ENCODE measurements at regions not wholly inside any gene's neighbourhood (a gene's known extent, or its start where the extent isn't known, plus 50 kb on each side); places are given as distances from the start of the nearest gene placed in this dataset.

DNA sequence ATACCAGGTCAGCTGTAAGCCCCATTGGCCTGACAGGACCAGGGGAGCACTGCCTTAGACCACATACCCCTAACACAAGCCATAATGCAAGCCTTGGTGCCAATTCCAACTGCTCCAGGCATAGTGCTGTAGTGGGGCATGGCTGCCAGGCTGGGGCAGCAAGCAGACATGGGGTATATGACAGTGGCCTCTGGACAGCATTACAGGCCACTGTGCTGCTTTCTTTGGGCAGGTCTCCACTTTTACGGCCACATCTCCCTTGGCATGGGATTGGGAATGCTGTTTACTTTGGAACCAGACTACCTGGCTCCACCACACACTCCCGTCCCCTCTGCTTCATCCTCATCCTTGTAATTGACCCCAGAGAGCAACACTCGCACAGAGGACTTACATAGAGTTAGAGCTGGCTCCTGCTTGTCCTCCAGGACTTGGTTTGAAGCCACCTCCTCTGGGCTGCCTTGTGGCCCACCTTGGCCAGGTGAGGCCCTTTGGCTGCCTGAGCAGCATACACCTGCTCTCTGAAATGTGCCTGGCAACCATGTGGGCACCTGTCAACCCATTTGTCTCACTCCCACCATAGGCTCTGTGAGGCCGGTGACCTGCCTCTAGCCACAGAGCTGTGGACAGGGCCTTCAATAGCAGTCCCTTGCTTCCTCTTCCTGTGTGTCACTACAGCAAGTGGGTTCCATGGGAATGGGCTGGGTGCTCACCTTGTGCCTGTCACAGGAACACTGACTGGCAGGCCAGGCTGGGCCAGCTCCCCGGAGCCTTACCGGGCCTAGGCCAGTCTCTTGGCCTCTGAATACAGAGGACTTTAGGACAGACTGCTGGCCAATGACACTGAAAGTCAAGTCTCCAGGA, 262.6 kb upstream of the HS6ST1 start:
- H3K9me3 ChIP-seq (ENCODE audit: control insufficient read depth, insufficient read depth, low read depth, low read length): peaks cover 3% of the 10 kb centered on the region; the same call in 1 of the 2 replicates
- no peak overlapping the region for H3K4me3 ChIP-seq (ENCODE audit: low read depth, low read length)
- H3K27ac ChIP-seq (ENCODE audit: low read depth, low read length): no peak overlapping the region
- no peaks in the 10 kb centered on the region for H3K4me1 ChIP-seq (ENCODE audit: control insufficient read depth, insufficient read depth, low read length)
- no peaks in the 10 kb centered on the region for H3K27me3 ChIP-seq (ENCODE audit: control insufficient read depth, insufficient read depth, low read length)
- no peak overlapping the region for H3K9ac ChIP-seq (ENCODE audit: low read length)
- no peaks in the 10 kb centered on the region for H3K36me3 ChIP-seq (ENCODE audit: control insufficient read depth, insufficient read depth, low read length)

DNA sequence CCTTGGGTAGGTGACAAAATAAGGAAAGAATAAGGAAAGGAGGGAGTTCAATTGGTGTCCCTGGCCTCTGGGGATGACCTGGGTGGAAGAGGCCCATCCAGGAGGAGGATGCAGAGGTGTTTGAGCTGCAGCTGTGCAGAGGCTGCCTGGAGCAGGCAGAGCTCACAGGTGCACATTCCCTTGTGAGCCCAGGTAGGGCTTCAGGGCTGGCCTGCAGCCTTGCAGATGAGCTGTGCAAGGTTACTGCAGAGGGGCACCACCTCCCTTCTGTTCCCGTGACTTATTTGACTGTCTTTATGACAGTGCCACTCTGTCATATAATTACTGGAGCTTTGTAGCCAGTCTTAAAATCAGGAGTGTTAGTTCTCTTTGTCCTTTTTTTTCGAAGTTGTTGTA, 263.2 kb upstream of the HS6ST1 start:
- Histone ChIP-seq H3K9ac (ENCODE audit: low read length) (no peak overlapping the region), H3K27ac (ENCODE audit: low read depth, low read length) (no peak overlapping the region), H3K36me3 (ENCODE audit: control insufficient read depth, insufficient read depth, low read length) (no peaks in the 10 kb centered on the region), H3K4me3 (ENCODE audit: low read depth, low read length) (no peak overlapping the region), H3K4me1 (ENCODE audit: control insufficient read depth, insufficient read depth, low read length) (no peaks in the 10 kb centered on the region), H3K27me3 (ENCODE audit: control insufficient read depth, insufficient read depth, low read length) (no peaks in the 10 kb centered on the region), H3K9me3 (ENCODE audit: control insufficient read depth, insufficient read depth, low read depth, low read length) (peaks cover 3% of the 10 kb centered on the region; the same call in 1 of the 2 replicates)

DNA sequence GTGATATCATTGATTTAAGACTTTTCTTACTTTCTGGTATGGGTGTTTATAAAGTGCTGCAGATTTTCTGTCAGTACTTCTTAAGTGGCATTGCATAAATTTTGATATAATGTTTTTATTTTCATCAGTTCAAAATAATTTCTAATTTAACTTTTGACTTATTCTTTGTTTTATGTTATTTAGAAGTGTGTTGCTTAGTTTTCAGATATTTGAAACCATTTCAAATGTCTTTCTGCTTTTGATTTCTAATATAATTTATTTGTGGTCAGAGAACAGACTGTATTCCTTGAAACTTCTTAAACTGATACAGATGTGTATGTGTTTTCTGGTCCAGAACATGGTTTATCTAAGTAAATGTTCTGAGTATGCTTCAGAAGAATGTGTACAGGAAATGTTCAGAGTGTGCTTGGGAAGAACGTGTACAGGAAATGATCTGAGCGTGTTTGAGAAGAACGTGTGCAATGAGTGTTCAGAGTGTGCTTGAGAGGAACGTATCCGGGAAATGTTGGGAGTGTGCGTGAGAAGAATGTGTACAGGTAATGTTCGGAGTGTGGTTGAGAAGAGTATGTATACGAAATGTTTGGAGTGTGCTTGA, 265.7 kb upstream of the HS6ST1 start:
- H3K36me3 ChIP-seq (ENCODE audit: control insufficient read depth, insufficient read depth, low read length): no peaks in the 10 kb centered on the region
- no peaks in the 10 kb centered on the region for H3K4me1 ChIP-seq (ENCODE audit: control insufficient read depth, insufficient read depth, low read length)
- H3K27ac ChIP-seq (ENCODE audit: low read depth, low read length): no peak overlapping the region
- H3K9ac ChIP-seq (ENCODE audit: low read length): no peak overlapping the region
- peaks cover 3% of the 10 kb centered on the region; the same call in 1 of the 2 replicates for H3K9me3 ChIP-seq (ENCODE audit: control insufficient read depth, insufficient read depth, low read depth, low read length)
- H3K27me3 ChIP-seq (ENCODE audit: control insufficient read depth, insufficient read depth, low read length): no peaks in the 10 kb centered on the region
- no peak overlapping the region for H3K4me3 ChIP-seq (ENCODE audit: low read depth, low read length)

DNA sequence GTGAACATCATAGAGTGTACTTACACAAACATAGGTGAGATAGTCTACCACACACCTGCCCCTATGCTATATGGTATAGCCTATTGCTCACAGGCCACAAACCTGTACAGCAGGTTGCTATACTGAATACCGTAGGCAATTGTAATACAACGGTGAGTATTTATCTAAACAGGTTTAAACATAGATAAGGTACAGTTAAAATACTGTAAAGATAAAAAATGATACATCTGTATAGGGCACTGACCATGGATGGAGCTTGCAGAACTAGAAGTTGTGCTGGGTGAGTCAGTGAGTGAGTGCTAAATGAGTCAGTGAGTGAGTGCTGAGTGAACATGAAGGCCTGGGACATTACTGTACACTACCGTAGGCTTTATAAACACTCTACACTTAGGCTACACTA, 267.0 kb upstream of the HS6ST1 start:
- Histone ChIP-seq H3K9me3 (ENCODE audit: control insufficient read depth, insufficient read depth, low read depth, low read length) (peaks cover 3% of the 10 kb centered on the region; the same call in 1 of the 2 replicates), H3K4me1 (ENCODE audit: control insufficient read depth, insufficient read depth, low read length) (no peaks in the 10 kb centered on the region), H3K27me3 (ENCODE audit: control insufficient read depth, insufficient read depth, low read length) (no peaks in the 10 kb centered on the region), H3K36me3 (ENCODE audit: control insufficient read depth, insufficient read depth, low read length) (no peaks in the 10 kb centered on the region), H3K9ac (ENCODE audit: low read length) (no peak overlapping the region), H3K4me3 (ENCODE audit: low read depth, low read length) (no peak overlapping the region), H3K27ac (ENCODE audit: low read depth, low read length) (no peak overlapping the region)

DNA sequence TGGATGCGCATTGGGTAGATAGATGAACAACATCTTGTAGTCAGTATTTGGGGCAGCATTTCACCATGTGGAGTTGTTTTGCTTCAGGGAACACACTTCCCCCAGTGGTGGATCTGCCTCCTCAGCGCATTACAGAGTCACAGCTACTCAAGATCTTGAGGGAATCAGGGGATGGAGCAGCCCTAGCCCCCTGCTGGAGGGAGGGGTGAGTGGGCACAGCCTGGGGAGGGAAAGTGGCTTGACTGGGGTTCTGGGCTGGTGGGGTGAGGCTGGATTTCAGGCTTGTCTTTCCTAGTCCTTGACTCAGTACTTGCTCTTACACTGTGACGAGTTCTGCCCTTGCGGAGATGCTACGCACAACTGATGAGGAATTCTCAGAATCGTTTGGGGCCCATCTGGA, 271.0 kb upstream of the HS6ST1 start:
- no peak overlapping the region for H3K27ac ChIP-seq (ENCODE audit: low read depth, low read length)
- H3K36me3 ChIP-seq (ENCODE audit: control insufficient read depth, insufficient read depth, low read length): no peaks in the 10 kb centered on the region
- no peak overlapping the region for H3K9ac ChIP-seq (ENCODE audit: low read length)
- no peaks in the 10 kb centered on the region for H3K27me3 ChIP-seq (ENCODE audit: control insufficient read depth, insufficient read depth, low read length)
- H3K9me3 ChIP-seq (ENCODE audit: control insufficient read depth, insufficient read depth, low read depth, low read length): no peaks in the 10 kb centered on the region
- no peak overlapping the region for H3K4me3 ChIP-seq (ENCODE audit: low read depth, low read length)
- no peaks in the 10 kb centered on the region for H3K4me1 ChIP-seq (ENCODE audit: control insufficient read depth, insufficient read depth, low read length)

DNA sequence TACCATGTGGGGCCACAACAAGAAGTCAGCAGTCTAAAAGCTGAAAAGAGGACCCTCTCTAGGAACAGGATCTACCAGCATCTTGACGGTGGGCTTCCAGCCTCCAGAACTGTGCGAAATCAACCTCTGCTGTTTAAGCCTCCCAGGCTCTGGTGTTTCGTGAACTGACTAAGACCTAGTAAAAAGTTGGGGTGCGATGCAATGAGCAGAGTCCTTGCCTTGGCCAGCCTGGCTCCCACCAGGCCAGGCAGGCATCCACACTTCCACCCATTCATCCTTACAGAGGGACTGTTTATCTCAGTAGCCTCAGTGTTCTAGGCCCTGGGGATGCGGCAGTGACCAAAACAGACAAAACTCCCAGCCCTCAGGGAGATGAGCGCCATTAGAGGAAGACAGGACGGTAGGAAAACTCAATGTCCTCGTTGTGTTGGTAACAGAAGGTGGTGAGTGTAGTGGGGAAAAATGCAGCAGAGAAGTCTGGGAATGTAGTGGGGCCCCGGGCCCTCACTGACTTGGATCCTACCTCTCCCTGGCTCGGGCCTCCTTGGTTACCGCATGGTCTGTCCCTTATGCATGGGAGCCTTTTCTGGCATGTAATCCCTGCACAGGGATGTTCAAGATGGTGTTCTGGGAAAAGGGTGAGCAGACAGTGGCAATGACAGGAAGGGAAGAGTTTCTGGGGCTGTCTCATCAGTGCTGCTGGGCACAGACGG, 271.8 kb upstream of the HS6ST1 start:
- H3K36me3 ChIP-seq (ENCODE audit: control insufficient read depth, insufficient read depth, low read length): no peaks in the 10 kb centered on the region
- H3K9ac ChIP-seq (ENCODE audit: low read length): no peak overlapping the region
- H3K9me3 ChIP-seq (ENCODE audit: control insufficient read depth, insufficient read depth, low read depth, low read length): no peaks in the 10 kb centered on the region
- H3K4me3 ChIP-seq (ENCODE audit: low read depth, low read length): no peak overlapping the region
- H3K4me1 ChIP-seq (ENCODE audit: control insufficient read depth, insufficient read depth, low read length): no peaks in the 10 kb centered on the region
- H3K27me3 ChIP-seq (ENCODE audit: control insufficient read depth, insufficient read depth, low read length): no peaks in the 10 kb centered on the region
- no peak overlapping the region for H3K27ac ChIP-seq (ENCODE audit: low read depth, low read length)

DNA sequence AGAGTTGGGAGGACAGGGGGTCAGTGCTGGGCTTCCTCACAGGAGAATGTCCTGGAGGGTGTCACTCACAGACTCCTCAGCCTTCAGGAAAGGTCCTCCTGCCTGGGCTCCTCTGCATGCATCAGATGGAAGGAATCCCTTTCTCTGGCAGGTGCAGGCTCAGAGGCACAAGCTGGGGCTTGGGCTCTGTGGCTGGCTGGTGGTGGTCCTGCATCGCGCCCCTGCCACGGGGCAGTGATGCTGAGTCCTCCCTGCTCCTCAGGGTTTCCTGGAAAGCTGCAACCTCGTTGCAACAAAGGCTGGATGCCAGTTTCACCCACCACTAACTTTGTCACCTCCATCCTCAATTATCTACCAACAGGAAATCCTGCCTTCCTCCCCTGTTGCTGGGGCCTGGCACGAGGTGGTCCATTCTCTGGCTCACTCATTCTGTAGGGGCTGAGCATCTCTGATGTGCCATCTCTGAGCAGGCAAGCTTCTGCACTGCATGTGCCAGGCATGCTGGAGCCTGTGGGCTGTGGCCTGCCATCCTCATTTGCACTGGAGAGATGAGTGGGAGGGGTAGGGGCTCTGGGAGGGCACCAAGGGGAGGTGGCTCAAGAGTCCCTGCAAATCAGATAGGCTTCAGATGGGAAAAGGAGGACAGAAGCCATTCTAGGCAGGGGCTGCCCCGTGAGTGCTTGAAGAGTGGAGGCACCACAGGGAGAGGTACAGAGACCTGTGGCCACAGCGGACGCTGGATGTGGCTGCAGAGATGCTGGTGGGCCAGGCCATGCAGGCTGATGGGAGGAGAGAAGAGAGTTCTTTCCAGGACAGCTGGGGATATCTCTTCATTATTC, 272.6 kb upstream of the HS6ST1 start:
- H3K4me1 ChIP-seq (ENCODE audit: control insufficient read depth, insufficient read depth, low read length): no peaks in the 10 kb centered on the region
- no peaks in the 10 kb centered on the region for H3K36me3 ChIP-seq (ENCODE audit: control insufficient read depth, insufficient read depth, low read length)
- no peak overlapping the region for H3K27ac ChIP-seq (ENCODE audit: low read depth, low read length)
- H3K27me3 ChIP-seq (ENCODE audit: control insufficient read depth, insufficient read depth, low read length): no peaks in the 10 kb centered on the region
- H3K9me3 ChIP-seq (ENCODE audit: control insufficient read depth, insufficient read depth, low read depth, low read length): no peaks in the 10 kb centered on the region
- no peak overlapping the region for H3K4me3 ChIP-seq (ENCODE audit: low read depth, low read length)
- H3K9ac ChIP-seq (ENCODE audit: low read length): no peak overlapping the region

DNA sequence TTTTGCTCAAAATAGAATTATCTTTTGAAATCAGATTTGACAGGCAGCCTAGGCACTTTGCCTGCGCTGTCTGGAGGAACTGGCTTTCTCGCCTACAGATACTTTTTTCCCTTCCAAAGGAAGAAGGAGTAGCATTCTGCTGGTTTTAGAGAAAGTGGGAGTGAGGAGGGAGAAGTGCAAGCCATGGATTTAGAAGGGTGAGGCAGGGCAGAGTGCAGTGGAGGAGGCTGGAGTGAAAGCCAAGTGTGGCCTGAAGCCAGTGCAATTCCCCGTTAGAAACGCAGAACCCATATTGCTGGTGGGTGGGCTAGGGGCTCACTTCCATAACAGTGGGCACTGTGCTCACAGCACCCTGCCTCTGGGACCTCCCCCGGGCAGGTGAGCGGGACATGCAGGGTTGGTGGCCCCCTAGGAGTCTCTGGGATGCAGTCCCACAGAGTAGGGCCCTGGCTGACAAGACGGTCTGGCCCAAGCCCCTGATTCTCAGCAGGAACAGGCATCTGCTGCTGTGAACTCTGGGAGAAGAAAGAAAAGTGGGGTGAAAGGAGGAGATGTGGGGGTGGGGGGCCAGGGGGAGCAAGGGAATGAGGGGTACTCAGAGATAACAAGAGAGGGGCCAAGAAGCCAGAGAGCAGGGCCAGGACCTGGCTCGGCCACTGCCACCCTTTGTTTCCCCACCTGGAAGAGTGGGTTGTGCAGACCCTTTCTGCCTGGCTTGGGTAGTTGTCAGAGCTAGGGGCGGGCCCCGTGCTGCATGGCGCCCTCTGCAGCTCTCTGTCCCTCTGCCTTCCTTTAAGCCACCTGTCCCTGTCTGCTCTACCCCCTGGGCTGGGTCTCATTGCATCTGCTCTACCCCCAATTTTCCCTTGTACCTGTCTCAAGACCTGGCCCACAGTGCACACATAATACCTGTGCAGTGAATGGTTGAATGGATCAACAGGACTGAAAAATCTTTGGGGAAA, 273.5 kb upstream of the HS6ST1 start:
- H3K4me3 ChIP-seq (ENCODE audit: low read depth, low read length): no peak overlapping the region
- no peaks in the 10 kb centered on the region for H3K9me3 ChIP-seq (ENCODE audit: control insufficient read depth, insufficient read depth, low read depth, low read length)
- no peak overlapping the region for H3K9ac ChIP-seq (ENCODE audit: low read length)
- no peaks in the 10 kb centered on the region for H3K36me3 ChIP-seq (ENCODE audit: control insufficient read depth, insufficient read depth, low read length)
- no peaks in the 10 kb centered on the region for H3K27me3 ChIP-seq (ENCODE audit: control insufficient read depth, insufficient read depth, low read length)
- H3K27ac ChIP-seq (ENCODE audit: low read depth, low read length): no peak overlapping the region
- no peaks in the 10 kb centered on the region for H3K4me1 ChIP-seq (ENCODE audit: control insufficient read depth, insufficient read depth, low read length)

DNA sequence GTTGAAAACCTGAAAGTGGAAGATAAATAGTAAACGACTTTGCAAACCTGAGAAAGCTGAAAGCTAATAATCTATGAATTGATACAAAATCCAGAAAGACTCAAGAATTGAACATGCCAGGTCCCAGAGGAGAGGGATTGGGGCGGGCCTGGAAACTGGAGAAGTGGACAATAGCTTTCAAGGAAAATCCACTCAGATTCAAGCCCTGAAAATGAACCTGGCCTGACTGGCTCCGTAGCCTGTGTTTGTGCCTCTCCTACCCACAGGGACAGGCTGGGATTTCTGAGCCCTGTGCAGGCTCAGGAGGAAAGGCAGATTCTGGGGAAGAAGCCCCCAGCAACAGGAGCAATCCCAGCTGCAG, 274.8 kb upstream of the HS6ST1 start:
- H3K36me3 ChIP-seq (ENCODE audit: control insufficient read depth, insufficient read depth, low read length): no peaks in the 10 kb centered on the region
- H3K4me3 ChIP-seq (ENCODE audit: low read depth, low read length): no peak overlapping the region
- no peaks in the 10 kb centered on the region for H3K4me1 ChIP-seq (ENCODE audit: control insufficient read depth, insufficient read depth, low read length)
- H3K27me3 ChIP-seq (ENCODE audit: control insufficient read depth, insufficient read depth, low read length): no peaks in the 10 kb centered on the region
- no peak overlapping the region for H3K27ac ChIP-seq (ENCODE audit: low read depth, low read length)
- H3K9me3 ChIP-seq (ENCODE audit: control insufficient read depth, insufficient read depth, low read depth, low read length): no peaks in the 10 kb centered on the region
- H3K9ac ChIP-seq (ENCODE audit: low read length): no peak overlapping the region
